ENCODE measurements at regions not wholly inside any gene's neighbourhood (a gene's known extent, or its start where the extent isn't known, plus 50 kb on each side); places are given as distances from the start of the nearest gene placed in this dataset.
"Not testable (repeated sequence)": the region's sequence is repeated elsewhere in the genome, so short reads cannot be mapped to it uniquely, and the experiment has no call there.

- not testable (repeated sequence) for TF ChIP-seq CTCF (IDR thresholded peaks at IDR 0.05 in 8 of 11, conservative IDR thresholded peaks at IDR 0.05 in 3 of 11); POLR2A (IDR thresholded peaks at IDR 0.05); POLR2AphosphoS5 (IDR thresholded peaks at IDR 0.05)
Measured at GRCh38 chr9:41839786-41840185, 289.4 kb downstream of the CNTNAP3B start.

Data from spleen (tissue), 7 donors.